ENCODE measurements at regions not wholly inside any gene's neighbourhood (a gene's known extent, or its start where the extent isn't known, plus 50 kb on each side); places are given as distances from the start of the nearest gene placed in this dataset.

DNA sequence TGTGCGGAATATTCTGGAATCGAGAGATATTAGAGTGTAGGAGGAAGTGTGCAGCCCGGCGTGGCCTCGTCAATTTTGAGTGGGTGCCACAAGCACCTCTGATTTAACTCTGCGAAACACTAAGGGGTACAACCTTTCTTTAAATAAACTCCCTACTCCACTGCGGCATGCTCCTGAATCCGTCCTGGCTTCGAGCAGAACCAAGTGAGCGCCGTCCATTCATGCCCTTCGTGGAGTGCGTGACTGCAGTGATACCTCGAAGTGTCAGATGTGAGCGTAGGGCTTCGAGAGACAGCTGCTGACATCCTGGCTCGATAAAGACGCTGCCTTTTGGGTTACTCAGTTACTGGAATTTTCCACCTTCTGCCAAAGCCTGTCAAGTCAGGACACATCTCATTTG, 128.8 kb downstream of the FOXL1 start:
- no peaks in the 10 kb centered on the region for H3K36me3 ChIP-seq (ENCODE audit: insufficient read depth, low read length, poor library complexity, severe bottlenecking)
- H3K27ac ChIP-seq (ENCODE audit: low read depth, low read length, poor library complexity, severe bottlenecking), result no peak overlapping the region
- ChIA-PET POLR2A (ENCODE audit: low non-redundant PET) (no interaction called here), CTCF (no interaction called here)
- BruUV-seq (replicated peaks), result no TSS peak
- intact Hi-C loops (cut with micrococcal nuclease; ENCODE audit: unreplicated experiment), result no loop called here
- H3K27me3 ChIP-seq (replicated peaks; ENCODE audit: insufficient read depth, low read depth, low read length, poor library complexity), result peaks cover 20% of the 10 kb centered on the region
- H3K4me1 ChIP-seq (ENCODE audit: insufficient read depth, low read length, poor library complexity, severe bottlenecking), result no peaks in the 10 kb centered on the region
- DNase-seq (ENCODE audit: low spot score), result no peak
- no peak overlapping the region for H3K4me3 ChIP-seq (ENCODE audit: low read depth, low read length, poor library complexity, severe bottlenecking)
- no peaks in the 10 kb centered on the region for H3K9me3 ChIP-seq (ENCODE audit: low read depth, low read length, poor library complexity, severe bottlenecking)
- TF ChIP-seq EZH2 (IDR thresholded peaks at IDR 0.05; ENCODE audit: borderline replicate concordance, low read depth, low read length, poor library complexity, severe bottlenecking), result no peak
- TF ChIP-seq, protein P1, sequence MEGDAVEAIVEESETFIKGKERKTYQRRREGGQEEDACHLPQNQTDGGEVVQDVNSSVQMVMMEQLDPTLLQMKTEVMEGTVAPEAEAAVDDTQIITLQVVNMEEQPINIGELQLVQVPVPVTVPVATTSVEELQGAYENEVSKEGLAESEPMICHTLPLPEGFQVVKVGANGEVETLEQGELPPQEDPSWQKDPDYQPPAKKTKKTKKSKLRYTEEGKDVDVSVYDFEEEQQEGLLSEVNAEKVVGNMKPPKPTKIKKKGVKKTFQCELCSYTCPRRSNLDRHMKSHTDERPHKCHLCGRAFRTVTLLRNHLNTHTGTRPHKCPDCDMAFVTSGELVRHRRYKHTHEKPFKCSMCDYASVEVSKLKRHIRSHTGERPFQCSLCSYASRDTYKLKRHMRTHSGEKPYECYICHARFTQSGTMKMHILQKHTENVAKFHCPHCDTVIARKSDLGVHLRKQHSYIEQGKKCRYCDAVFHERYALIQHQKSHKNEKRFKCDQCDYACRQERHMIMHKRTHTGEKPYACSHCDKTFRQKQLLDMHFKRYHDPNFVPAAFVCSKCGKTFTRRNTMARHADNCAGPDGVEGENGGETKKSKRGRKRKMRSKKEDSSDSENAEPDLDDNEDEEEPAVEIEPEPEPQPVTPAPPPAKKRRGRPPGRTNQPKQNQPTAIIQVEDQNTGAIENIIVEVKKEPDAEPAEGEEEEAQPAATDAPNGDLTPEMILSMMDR (conservative IDR thresholded peaks at IDR 0.05; ENCODE audit: low read depth, low read length), result no peak

DNA sequence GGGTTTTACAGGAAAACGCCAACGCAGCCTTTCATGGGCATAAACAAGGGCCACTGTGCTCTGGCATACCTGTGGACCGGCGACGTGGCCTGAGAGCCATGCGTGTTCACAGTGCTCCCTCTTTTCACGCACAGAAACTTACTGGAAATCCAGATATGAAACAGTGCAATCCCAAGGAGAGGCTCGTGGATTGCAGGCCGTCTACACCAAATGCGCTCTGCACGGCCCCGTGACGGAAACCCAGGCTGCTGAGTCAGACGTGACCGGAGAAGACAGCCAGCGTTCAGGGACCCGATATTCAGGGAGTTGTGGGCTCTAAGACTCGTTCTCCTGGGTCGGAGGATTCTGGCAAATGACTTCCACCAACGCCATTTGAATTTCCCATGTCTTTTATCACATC, 129.2 kb downstream of the FOXL1 start:
- Histone ChIP-seq H3K27me3 (replicated peaks; ENCODE audit: insufficient read depth, low read depth, low read length, poor library complexity) (peaks cover 20% of the 10 kb centered on the region), H3K4me1 (ENCODE audit: insufficient read depth, low read length, poor library complexity, severe bottlenecking) (no peaks in the 10 kb centered on the region), H3K4me3 (ENCODE audit: low read depth, low read length, poor library complexity, severe bottlenecking) (no peak overlapping the region), H3K36me3 (ENCODE audit: insufficient read depth, low read length, poor library complexity, severe bottlenecking) (no peaks in the 10 kb centered on the region), H3K9me3 (ENCODE audit: low read depth, low read length, poor library complexity, severe bottlenecking) (no peaks in the 10 kb centered on the region), H3K27ac (ENCODE audit: low read depth, low read length, poor library complexity, severe bottlenecking) (no peak overlapping the region)
- intact Hi-C loops (cut with micrococcal nuclease; ENCODE audit: unreplicated experiment), result no loop called here
- ChIA-PET POLR2A (ENCODE audit: low non-redundant PET) (no interaction called here), CTCF (no interaction called here)
- no TSS peak for BruUV-seq (replicated peaks)
- DNase-seq (ENCODE audit: low spot score), result no peak
- TF ChIP-seq, protein P1 (conservative IDR thresholded peaks at IDR 0.05; ENCODE audit: low read depth, low read length), result no peak
- no peak for TF ChIP-seq EZH2 (IDR thresholded peaks at IDR 0.05; ENCODE audit: borderline replicate concordance, low read depth, low read length, poor library complexity, severe bottlenecking)

DNA sequence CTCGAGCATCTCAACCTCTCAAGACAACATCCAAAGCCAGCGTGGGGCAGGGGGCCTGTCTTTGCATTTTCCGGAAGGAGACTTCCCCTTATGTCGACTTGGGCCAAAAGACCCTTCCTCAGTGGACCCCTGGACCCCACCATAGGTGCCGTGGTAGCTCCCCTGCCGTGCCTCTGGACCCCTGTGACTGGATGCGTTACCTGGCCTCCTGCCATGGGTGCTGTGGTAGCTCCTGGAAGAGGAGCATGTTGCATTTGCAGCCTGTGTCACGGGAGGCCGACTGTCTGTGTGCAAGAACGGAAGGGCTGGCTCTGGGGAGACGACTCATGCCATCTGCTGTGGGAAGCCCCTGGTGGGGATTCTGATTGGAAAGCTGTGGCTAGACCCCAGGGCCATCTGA, 130.1 kb downstream of the FOXL1 start:
- BruUV-seq (replicated peaks), result no TSS peak
- CTCF ChIA-PET, result no interaction called here
- no peaks in the 10 kb centered on the region for H3K9me3 ChIP-seq (ENCODE audit: low read depth, low read length, poor library complexity, severe bottlenecking)
- intact Hi-C loops (cut with micrococcal nuclease; ENCODE audit: unreplicated experiment), result no loop called here
- no peak overlapping the region for H3K27ac ChIP-seq (ENCODE audit: low read depth, low read length, poor library complexity, severe bottlenecking)
- H3K36me3 ChIP-seq (ENCODE audit: insufficient read depth, low read length, poor library complexity, severe bottlenecking), result no peaks in the 10 kb centered on the region
- DNase-seq (ENCODE audit: low spot score), result no peak
- peaks cover 20% of the 10 kb centered on the region for H3K27me3 ChIP-seq (replicated peaks; ENCODE audit: insufficient read depth, low read depth, low read length, poor library complexity)
- H3K4me1 ChIP-seq (ENCODE audit: insufficient read depth, low read length, poor library complexity, severe bottlenecking), result no peaks in the 10 kb centered on the region
- POLR2A ChIA-PET (ENCODE audit: low non-redundant PET), result no interaction called here
- H3K4me3 ChIP-seq (ENCODE audit: low read depth, low read length, poor library complexity, severe bottlenecking), result no peak overlapping the region
- TF ChIP-seq, protein P1 (conservative IDR thresholded peaks at IDR 0.05; ENCODE audit: low read depth, low read length), result no peak
- TF ChIP-seq EZH2 (IDR thresholded peaks at IDR 0.05; ENCODE audit: borderline replicate concordance, low read depth, low read length, poor library complexity, severe bottlenecking), result no peak
